Adrenal gland (tissue), 9 donors: ENCODE measurements at regions not wholly inside any gene's neighbourhood (a gene's known extent, or its start where the extent isn't known, plus 50 kb on each side); places are given as distances from the start of the nearest gene placed in this dataset.

Experiments
- DNase-seq, 7 donors: peaks; one replicate each; pipeline ENCODE4 v3.0.0-alpha.2; 2019 to 2020
- H3K27ac ChIP-seq, 5 donors: fragments of 200-600 bp; sonication (generic) in 4 of 5; 1 replicate in 3 of 5; 2 replicates in 2 of 5; pipeline versions ENCODE4 v1.5.1 to v1.8.0; 2016 to 2020; ENCODE audit warnings: mild to moderate bottlenecking in 1 of 5
- H3K27me3 ChIP-seq: fragments of 200-600 bp; 2 replicates; pipeline ENCODE4 v1.8.0; 2021
- H3K36me3 ChIP-seq, 2 donors: fragments of 200-600 bp; replicated peaks in 1 of 2; 1 replicate in 1 of 2; 2 replicates in 1 of 2; pipeline versions ENCODE4 v1.5.1 to v1.8.0; 2018 to 2022
- H3K4me1 ChIP-seq, 2 donors: fragments of 200-600 bp; replicated peaks in 1 of 2; 1 replicate in 1 of 2; 2 replicates in 1 of 2; pipeline versions ENCODE4 v1.5.1 to v1.8.0; 2018 to 2021
- H3K4me3 ChIP-seq, 4 donors: fragments of 200-600 bp; sonication (generic) in 3 of 4; one replicate each; pipeline ENCODE4 v1.5.1; 2016 to 2018
- H3K9me3 ChIP-seq, 3 donors: fragments of 200-600 bp; sonication (generic) in 1 of 3; replicated peaks in 1 of 3; 1 replicate in 2 of 3; 2 replicates in 1 of 3; pipeline versions ENCODE4 v1.5.1 to v1.8.0; 2016 to 2021
- POLR2A ChIP-seq, 2 donors: fragments of 450-650 bp; IDR thresholded peaks; one replicate each; pipeline ENCODE4 v1.6.1; 2017; ENCODE audit warnings: antibody characterized with exemption in 2 of 2, mild to moderate bottlenecking in 2 of 2, moderate library complexity in 1 of 2
- WGBS, 4 donors: extraction: QIAGEN DNeasy Blood & Tissue Kit in 2 of 4; methylation state at CpG; one replicate each; pipeline versions ENCODE4 v1.1.5 to v1.1.7; 2013 to 2017; 5-methylcytosine and 5-hydroxymethylcytosine counted together
- intact Hi-C, 2 donors: fragments of 100-400 bp; cut with DNase I; formaldehyde crosslinking; loops; one replicate each; pipeline versions ENCODE4 v1.14.1 to v1.15.0; 2022 to 2023
- TF ChIP-seq, protein P1 (sequence below), 6 experiments: fragments of 450-650 bp in 4 of 6; fragments of 200-600 bp in 2 of 6; sonication (generic) in 1 of 6; IDR thresholded peaks; 1 replicate in 5 of 6; 2 replicates in 1 of 6; pipeline versions ENCODE4 v1.5.1 to v1.8.0; 2016 to 2021; ENCODE audit warnings: antibody characterized with exemption in 6 of 6, mild to moderate bottlenecking in 2 of 6, moderate library complexity in 1 of 6
- donor health status: healthy with polysubstance abuse.
- donor health status: Bipolar disorder and iron deficiency.
- donor health status: DM: yes; HTN: yes; CAD: no.
- donor health status: DM: no; HTN: no; CAD: no.
- donor health status: DM: no; HTN: no; CAD: no.

DNA sequence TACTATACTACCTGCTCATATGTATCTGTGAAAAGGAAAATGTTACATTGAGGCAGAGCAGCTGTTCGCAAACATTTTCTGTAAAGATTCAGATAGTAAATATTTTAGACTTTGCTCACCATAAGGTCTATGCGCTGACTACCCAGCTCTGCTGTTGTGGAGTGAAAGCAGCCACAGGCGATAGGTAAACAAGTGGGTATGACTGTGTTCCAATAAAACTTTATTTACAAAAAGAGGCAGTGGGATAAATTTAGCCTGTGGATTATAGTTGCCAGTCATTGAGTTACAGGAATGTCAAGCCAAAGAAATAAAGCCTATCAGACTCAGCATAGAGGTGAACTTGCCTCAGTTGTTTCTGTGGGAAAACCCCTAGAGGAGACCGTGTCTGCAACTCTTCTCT lies 487.7 kb upstream of the API5 start:
- H3K27me3 ChIP-seq = no peaks in the 10 kb centered on the region
- no peak overlapping the region for H3K4me3 ChIP-seq
- H3K27ac ChIP-seq = no peak overlapping the region
- no peaks in the 10 kb centered on the region for H3K9me3 ChIP-seq
- no peaks in the 10 kb centered on the region for H3K4me1 ChIP-seq
- 91 to 96% (median 93%) methylated on average over 4 of the region's 4 CpGs for WGBS, 4 donors
- intact Hi-C loops = no loop called here
- TF ChIP-seq, protein P1, sequence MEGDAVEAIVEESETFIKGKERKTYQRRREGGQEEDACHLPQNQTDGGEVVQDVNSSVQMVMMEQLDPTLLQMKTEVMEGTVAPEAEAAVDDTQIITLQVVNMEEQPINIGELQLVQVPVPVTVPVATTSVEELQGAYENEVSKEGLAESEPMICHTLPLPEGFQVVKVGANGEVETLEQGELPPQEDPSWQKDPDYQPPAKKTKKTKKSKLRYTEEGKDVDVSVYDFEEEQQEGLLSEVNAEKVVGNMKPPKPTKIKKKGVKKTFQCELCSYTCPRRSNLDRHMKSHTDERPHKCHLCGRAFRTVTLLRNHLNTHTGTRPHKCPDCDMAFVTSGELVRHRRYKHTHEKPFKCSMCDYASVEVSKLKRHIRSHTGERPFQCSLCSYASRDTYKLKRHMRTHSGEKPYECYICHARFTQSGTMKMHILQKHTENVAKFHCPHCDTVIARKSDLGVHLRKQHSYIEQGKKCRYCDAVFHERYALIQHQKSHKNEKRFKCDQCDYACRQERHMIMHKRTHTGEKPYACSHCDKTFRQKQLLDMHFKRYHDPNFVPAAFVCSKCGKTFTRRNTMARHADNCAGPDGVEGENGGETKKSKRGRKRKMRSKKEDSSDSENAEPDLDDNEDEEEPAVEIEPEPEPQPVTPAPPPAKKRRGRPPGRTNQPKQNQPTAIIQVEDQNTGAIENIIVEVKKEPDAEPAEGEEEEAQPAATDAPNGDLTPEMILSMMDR (IDR thresholded peaks at IDR 0.05) = no peak
- no peak for TF ChIP-seq POLR2A (IDR thresholded peaks at IDR 0.05)
- no peaks in the 10 kb centered on the region for H3K36me3 ChIP-seq
- DNase-seq = no peak

- no peak for DNase-seq
- TF ChIP-seq, protein P1 (IDR thresholded peaks at IDR 0.05) = no peak
- TF ChIP-seq POLR2A (IDR thresholded peaks at IDR 0.05) = no peak
- Histone ChIP-seq H3K27me3 (no peaks in the 10 kb centered on the region), H3K36me3 (no peaks in the 10 kb centered on the region), H3K4me3 (no peak overlapping the region), H3K4me1 (no peaks in the 10 kb centered on the region), H3K27ac (no peak overlapping the region), H3K9me3 (no peaks in the 10 kb centered on the region)
- intact Hi-C loops = no loop called here
- WGBS, 4 donors = 74 to 81% (median 75%) methylated on average over 1 of the region's 1 CpG
These were observed 486.2 kb upstream of the API5 start for GRCh38 chr11:42825598-42825997.

DNA sequence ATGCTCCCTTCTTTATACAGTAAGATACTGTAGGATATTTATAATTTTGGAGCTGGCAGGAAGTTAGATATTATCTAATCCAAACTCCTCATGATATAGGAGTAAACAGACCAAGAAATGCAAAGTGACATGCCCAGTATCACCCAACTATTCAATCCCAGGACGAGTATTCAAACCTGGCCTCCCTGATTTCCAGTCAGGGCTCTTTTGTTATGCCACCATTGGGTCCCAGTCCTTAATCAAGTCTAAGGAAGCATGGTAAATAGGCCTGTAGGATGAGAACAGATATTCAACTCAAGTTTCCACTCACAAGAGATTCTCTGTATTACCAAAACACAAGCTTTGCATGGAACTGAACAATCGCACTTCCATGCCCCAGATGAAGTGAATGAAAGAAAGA lies 484.0 kb upstream of the API5 start:
- WGBS, 4 donors = 73 to 76% (median 75%) methylated on average over 2 of the region's 2 CpGs
- intact Hi-C loops = no loop called here
- no peak for DNase-seq
- Histone ChIP-seq H3K27ac (no peak overlapping the region), H3K9me3 (no peaks in the 10 kb centered on the region), H3K36me3 (no peaks in the 10 kb centered on the region), H3K4me3 (no peak overlapping the region), H3K27me3 (no peaks in the 10 kb centered on the region), H3K4me1 (no peaks in the 10 kb centered on the region)
- TF ChIP-seq, protein P1 (IDR thresholded peaks at IDR 0.05) = no peak
- no peak for TF ChIP-seq POLR2A (IDR thresholded peaks at IDR 0.05)

DNA sequence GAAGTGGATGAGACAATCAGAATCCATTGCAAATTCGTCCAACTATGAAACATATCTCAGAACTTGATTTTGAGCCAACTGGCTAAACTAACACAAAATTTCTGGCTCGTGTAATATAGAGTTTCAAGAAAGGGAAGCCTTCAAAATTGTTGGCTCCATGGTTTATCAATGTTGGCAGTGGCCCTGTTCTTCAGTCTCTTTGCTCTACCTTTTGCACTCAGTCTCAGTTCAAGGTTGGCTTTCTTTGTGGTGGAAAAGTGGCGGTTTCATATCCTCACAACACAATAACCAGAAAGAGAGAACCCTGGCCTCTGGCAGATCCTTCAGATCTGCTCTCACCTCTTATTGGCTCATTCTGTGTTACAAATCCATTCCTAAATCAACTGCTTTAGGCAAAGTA lies 473.8 kb upstream of the API5 start:
- Histone ChIP-seq H3K27ac (no peak overlapping the region), H3K4me1 (no peaks in the 10 kb centered on the region), H3K27me3 (no peaks in the 10 kb centered on the region), H3K4me3 (no peak overlapping the region), H3K36me3 (no peaks in the 10 kb centered on the region), H3K9me3 (no peaks in the 10 kb centered on the region)
- no peak for TF ChIP-seq POLR2A (IDR thresholded peaks at IDR 0.05)
- TF ChIP-seq, protein P1 (IDR thresholded peaks at IDR 0.05) = no peak
- WGBS, 4 donors = 34 to 44% (median 40%) methylated on average over 3 of the region's 3 CpGs
- no peak for DNase-seq
- intact Hi-C loops = no loop called here
